ENCODE measurements at regions not wholly inside any gene's neighbourhood (a gene's known extent, or its start where the extent isn't known, plus 50 kb on each side); places are given as distances from the start of the nearest gene placed in this dataset.
A peak's percentile ranks its signal among the peaks of the same experiment; 100 is the strongest.

- no peak for DNase-seq
Measured at GRCh38 chr9:129505270-129505902, 115.5 kb downstream of the C9orf50 start.

- DNase-seq = no peak
Measured at GRCh38 chr9:129504404-129504803, 116.5 kb downstream of the C9orf50 start.

GRCh38 chr9:129501771-129502319 is 119.1 kb downstream of the C9orf50 start:
- no peak for DNase-seq

GRCh38 chr9:129500863-129501770 is 119.8 kb downstream of the C9orf50 start:
- no peak for DNase-seq

GRCh38 chr9:129500161-129500862 is 120.6 kb downstream of the C9orf50 start:
- DNase-seq = no peak

- no peak for DNase-seq
Measured at GRCh38 chr9:129498451-129499384, 122.2 kb downstream of the C9orf50 start.

- DNase-seq = no peak
Measured at GRCh38 chr9:129497813-129498450, 123.0 kb downstream of the C9orf50 start.

- peak in 1 of 2 donors; percentile 69 for DNase-seq
Measured at GRCh38 chr9:129497005-129497812, 123.7 kb downstream of the C9orf50 start.

GRCh38 chr9:129496473-129497004 is 124.4 kb downstream of the C9orf50 start:
- peak; percentile 94 to 95 for DNase-seq

GRCh38 chr9:129495620-129496472 is 125.1 kb downstream of the C9orf50 start:
- peak; percentile 90 to 92 for DNase-seq

GRCh38 chr9:129494113-129494789 is 126.7 kb downstream of the C9orf50 start:
- DNase-seq = no peak

GRCh38 chr9:129493706-129494047 is 127.2 kb downstream of the C9orf50 start:
- DNase-seq = no peak

- no peak for DNase-seq
Measured at GRCh38 chr9:129493002-129493705, 127.7 kb downstream of the C9orf50 start.

- DNase-seq = no peak
Measured at GRCh38 chr9:129491487-129491855, 129.4 kb downstream of the C9orf50 start.

GRCh38 chr9:129490583-129491486 is 130.1 kb downstream of the C9orf50 start:
- DNase-seq = no peak

Data from right lung (tissue), 2 donors.